HG03460 (cell line): ENCODE measurements at regions not wholly inside any gene's neighbourhood (a gene's known extent, or its start where the extent isn't known, plus 50 kb on each side); places are given as distances from the start of the nearest gene placed in this dataset.
"Not testable (repeated sequence)": the region's sequence is repeated elsewhere in the genome, so short reads cannot be mapped to it uniquely, and the experiment has no call there.

Experiments used
- ATAC-seq: cut with Tn5 transposase; IDR thresholded peaks from one replicate; pipeline ENCODE4 v1.9.1; 2021; ENCODE audit not compliant: unreplicated experiment

DNA sequence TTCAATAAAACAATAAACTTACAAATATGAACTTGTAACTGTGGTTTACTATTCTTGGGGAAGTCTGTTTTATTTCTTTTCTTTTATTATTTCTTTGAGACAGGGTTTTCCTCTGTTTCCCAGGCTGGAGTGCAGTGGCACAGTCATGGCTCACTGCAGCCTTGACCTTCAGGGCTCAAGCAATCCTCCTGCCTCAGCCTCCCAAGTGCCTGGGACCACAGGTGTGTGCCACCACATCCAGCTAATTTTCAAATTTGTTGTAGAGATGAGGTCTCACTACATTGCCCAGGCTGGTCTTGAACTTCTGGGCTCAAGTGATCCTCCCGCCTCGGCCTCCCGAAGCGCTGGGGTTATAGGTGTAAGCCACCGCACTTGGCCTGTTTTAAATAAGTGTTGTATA is 343.4 kb downstream of the SOX9 start:
- ATAC-seq: not testable (repeated sequence)

- peak; percentile 37 for ATAC-seq
Measured at GRCh38 chr17:72465191-72466024, 344.6 kb downstream of the SOX9 start.

- peak; percentile 63 for ATAC-seq
Measured at GRCh38 chr17:72466199-72466598, 345.4 kb downstream of the SOX9 start.

GRCh38 chr17:72466606-72467005 is 345.8 kb downstream of the SOX9 start:
- no peak for ATAC-seq

GRCh38 chr17:72467841-72468653 is 347.2 kb downstream of the SOX9 start:
- ATAC-seq: no peak

DNA sequence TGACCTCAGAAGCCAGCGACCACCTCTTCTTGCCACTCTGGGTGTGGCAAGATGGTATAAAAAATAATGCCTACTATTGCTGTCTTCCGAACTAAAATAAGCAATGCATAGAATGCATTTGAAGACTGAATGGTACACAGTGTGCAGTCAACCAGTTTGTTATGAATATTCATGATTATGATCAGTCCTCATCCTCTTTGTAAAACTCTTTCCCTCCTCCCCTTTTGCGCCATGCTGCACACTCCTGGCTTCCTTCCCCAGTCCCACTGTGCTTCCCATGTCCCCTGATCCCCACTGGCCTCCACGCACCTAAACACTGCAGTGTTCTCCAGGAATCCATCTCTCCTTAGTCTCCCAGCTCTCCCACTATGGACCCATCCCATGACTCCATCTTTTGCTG is 348.0 kb downstream of the SOX9 start:
- ATAC-seq: no peak

DNA sequence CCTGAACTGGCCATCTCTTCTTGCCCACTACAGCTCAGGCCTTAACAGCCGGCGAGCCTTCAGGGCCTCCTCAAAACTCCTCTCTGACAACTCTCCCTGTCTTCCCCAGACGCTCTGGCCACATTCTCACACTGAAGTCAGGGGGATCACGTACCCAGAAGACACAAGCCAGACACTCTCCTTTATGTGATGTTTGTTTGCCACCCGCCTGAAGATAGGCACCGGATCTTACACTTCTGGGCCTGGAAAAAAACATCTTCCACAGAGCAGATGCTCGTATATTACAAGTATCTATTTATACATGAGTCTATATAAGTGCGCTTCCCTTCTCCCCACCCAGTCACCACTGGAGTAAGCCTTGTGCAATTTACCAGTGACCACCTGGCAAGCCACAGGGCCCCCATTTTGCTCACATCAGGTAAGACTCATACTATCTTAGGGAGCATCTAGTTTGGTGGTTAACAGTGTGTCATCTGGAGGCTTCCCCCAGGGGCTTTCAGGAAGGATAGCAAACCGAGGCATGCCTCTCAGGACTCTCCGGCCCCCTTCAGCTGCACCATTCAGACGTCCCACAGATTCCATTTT is 349.4 kb downstream of the SOX9 start:
- no peak for ATAC-seq

DNA sequence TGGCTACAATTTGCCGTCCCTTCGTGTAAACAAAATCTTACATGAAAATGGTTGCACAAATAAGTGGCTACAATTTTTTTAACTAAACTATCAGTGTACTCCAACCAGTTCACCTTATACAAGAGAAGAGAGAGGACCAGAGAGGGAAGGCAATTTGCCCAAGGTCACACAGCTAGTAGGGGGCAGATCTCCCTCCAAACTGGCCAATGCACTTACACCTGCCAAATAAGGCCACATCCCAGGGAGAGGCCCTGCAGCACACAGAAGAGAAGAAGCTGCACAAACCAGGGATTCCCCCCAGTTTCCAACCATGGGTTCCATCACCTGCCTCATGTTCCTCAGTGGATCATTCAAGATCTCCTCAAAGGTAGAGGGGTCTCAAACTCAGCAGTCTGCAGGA is 349.9 kb downstream of the SOX9 start:
- ATAC-seq: no peak

GRCh38 chr17:72471296-72471695 is 350.5 kb downstream of the SOX9 start:
- no peak for ATAC-seq

- ATAC-seq: no peak
Measured at GRCh38 chr17:72472106-72472505, 351.3 kb downstream of the SOX9 start.

DNA sequence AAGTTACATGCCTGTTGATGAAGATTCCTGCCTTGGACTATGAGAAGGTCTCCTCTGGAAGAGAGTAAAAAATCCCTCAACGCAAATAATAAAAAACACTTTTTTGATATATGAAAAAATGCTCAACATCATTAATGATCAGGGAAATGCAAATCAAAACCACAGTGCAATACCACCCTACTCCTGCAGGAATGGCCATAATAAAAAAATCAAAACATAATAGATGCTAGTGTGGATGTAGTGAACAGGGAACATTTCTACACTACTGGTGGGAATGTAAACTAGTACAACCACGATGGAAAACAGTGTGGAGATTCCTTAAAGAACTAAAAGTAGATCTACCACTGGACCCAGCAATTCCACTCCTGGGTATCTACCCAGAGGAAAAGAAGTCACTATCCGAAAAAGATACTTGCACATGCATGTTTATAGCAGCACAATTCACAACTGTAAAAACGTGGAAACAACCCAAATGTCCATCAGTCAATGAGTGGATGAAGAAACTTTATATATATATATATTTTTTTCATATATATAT is 352.1 kb downstream of the SOX9 start:
- ATAC-seq: not testable (repeated sequence)

DNA sequence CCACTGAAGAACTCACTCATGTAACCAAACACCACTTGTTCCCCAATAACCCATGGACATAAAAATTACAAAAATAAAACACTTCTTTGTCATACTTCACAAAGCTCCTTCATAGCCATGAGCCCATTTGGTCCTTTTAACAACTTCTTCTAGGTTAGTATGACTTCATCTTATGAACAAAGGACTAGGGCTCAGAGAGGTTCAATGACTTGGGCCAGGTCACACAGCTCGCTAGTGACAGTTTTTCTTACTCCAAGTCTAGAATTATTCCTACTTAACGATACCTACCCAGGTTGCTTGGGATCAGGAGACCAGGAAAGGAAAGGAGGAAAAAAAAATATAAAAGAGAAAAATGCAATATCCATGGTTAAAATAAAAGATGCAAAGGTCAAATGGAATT is 353.4 kb downstream of the SOX9 start:
- no peak for ATAC-seq

GRCh38 chr17:72474719-72475477 is 354.1 kb downstream of the SOX9 start:
- no peak for ATAC-seq

GRCh38 chr17:72476134-72476533 is 355.3 kb downstream of the SOX9 start:
- ATAC-seq: no peak

- no peak for ATAC-seq
Measured at GRCh38 chr17:72476575-72476986, 355.8 kb downstream of the SOX9 start.

- no peak for ATAC-seq
Measured at GRCh38 chr17:72477491-72477890, 356.7 kb downstream of the SOX9 start.

DNA sequence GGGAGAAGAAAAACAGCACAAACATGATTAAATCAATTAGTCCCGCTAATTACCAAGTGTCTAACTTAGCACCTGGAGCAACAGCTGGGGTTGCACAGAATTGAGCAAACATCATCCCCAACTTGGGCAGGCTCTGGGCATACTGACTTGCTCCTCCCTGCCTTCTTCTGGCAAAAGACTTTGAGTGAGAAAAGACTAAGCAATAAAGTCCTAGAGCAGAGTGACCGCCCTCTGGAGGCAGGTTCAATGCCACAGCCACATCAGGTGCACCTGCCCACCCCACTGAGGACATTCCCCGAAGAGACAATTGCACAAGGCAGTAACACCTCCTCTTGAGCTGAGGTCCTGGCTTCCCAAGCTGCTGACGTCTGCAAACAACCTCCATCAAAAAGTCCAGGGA is 358.3 kb downstream of the SOX9 start:
- ATAC-seq: no peak

DNA sequence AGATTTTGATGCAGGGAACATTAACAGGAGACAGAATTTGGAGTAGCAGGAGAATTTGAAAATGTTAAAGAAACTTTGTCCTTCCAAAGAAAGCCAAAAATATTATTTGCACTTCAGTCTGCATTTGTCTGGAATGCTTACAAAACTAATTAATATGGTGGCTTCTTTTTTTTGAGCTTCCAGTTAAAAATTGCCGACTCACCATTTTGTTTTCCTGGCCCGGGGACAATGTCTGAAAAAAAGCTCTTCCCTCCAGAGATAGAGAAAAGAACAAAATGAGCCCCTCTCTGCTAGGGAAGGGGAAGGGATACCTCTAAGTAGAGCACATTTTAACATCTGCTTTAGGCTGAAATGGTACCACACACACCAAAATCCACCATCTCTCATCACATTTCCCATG is 360.8 kb downstream of the SOX9 start:
- ATAC-seq: no peak

DNA sequence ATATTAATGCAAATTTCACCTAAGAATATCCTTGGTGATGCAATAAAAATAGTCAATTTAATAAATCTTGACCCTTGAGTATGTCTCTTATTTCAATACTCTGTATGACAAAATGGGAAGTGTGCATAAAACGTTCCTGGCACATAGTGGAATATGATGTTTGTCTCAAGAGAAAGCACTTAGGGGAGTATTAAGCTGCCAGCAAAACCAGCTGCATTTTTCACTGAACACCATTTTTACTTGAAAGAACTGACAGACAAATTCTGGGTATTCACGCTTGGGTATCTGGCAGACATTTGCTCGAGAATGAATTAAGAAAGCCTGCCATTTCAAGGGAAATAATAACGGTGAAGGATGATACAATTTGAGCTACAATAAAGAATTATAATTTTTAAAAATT is 364.8 kb downstream of the SOX9 start:
- ATAC-seq: no peak

DNA sequence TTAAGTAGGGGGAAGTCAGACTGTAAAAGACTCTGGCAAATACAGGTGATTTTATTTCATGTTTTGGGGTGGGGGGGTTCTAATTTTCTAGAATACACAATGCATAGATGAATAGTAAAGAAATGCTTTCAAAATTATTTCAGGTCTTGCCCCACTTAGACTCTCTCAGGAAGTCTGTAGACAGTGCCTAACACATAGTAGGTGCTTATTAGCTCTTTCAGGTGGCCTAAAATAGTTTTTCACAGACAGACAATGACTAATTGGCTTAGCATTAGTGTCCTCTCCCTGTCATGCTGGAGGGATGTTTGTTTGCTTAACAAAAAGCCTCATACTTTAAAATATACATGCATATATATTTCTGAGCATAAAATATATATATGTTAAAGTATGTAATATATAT is 366.0 kb downstream of the SOX9 start:
- no peak for ATAC-seq
